Brain microvascular endothelial cell (primary cell): ENCODE measurements at regions not wholly inside any gene's neighbourhood (a gene's known extent, or its start where the extent isn't known, plus 50 kb on each side); places are given as distances from the start of the nearest gene placed in this dataset.

Source experiments
- DNase-seq: peaks from one replicate; pipeline ENCODE4 v3.0.0-alpha.2; 2020
- H3K27ac ChIP-seq: fragments of 250-450 bp; sonication (Bioruptor Pico); 2 replicates; pipeline ENCODE4 v1.5.1; 2020; ENCODE audit warnings: mild to moderate bottlenecking, moderate library complexity
- H3K27me3 ChIP-seq: fragments of 250-450 bp; sonication (Bioruptor Pico); replicated peaks from 2 replicates; pipeline ENCODE4 v1.5.1; 2020; ENCODE audit warnings: mild to moderate bottlenecking
- H3K36me3 ChIP-seq: fragments of 250-450 bp; sonication (Bioruptor Pico); replicated peaks from 2 replicates; pipeline ENCODE4 v1.5.1; 2020; ENCODE audit warnings: mild to moderate bottlenecking
- H3K4me3 ChIP-seq: 2 replicates; pipeline ENCODE4 v1.5.1; 2011; ENCODE audit warnings: low read depth, mild to moderate bottlenecking, control low read depth, low read length, moderate library complexity
- in situ Hi-C: cut with HindIII; loops from 2 replicates; pipeline ENCODE4 v1.10.0; 2017; ENCODE audit warnings: low sequenced_read_pairs, low pct_ligation_motif_present
- TF ChIP-seq, protein P1 (sequence below): IDR thresholded peaks from 2 replicates; pipeline ENCODE4 v1.5.1; 2011; ENCODE audit warnings: low read depth, mild to moderate bottlenecking, moderate library complexity, low read length, control low read depth, inconsistent platforms; ENCODE audit errors: missing control alignments

DNA sequence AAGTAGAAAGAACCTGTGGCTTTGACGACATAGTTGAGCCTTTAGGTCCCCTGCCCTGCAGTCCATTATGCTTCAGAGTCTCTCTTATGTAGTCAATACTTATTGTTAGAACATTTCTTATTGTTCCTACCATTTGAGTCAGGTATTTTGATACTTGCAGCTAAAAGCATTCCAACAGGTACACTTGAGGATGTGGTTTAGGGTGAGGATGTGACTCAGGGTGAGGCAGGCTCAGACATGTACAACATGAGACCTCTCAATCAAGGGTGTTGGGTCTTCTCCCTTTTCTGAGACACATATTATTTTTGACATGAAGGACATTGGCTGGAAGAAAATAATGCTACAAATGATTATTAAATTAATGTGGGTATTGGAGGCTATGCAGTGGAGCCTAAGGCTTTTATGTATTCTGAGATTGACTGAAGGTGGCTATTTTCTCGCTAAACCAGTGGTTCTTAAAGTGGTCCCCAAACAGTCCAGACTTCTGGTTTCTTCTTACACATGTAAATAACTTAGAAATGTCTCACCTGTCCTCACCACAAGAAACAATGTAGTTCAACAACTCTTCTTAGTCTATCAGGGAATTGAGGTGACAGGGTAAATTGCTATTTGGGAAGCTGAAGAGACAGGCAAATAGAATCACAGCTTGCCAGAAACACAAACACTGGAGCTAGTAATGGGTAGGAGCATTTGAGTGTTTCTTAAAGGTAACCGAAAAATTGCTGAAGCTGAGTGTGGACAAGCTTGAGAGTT, 135.5 kb upstream of the ZPLD1 start:
- Histone ChIP-seq H3K36me3 (no peaks in the 10 kb centered on the region), H3K4me3 (no peak overlapping the region), H3K27me3 (no peaks in the 10 kb centered on the region), H3K27ac (no peak overlapping the region)
- DNase-seq = no peak
- in situ Hi-C loops = no loop called here
- TF ChIP-seq, protein P1, sequence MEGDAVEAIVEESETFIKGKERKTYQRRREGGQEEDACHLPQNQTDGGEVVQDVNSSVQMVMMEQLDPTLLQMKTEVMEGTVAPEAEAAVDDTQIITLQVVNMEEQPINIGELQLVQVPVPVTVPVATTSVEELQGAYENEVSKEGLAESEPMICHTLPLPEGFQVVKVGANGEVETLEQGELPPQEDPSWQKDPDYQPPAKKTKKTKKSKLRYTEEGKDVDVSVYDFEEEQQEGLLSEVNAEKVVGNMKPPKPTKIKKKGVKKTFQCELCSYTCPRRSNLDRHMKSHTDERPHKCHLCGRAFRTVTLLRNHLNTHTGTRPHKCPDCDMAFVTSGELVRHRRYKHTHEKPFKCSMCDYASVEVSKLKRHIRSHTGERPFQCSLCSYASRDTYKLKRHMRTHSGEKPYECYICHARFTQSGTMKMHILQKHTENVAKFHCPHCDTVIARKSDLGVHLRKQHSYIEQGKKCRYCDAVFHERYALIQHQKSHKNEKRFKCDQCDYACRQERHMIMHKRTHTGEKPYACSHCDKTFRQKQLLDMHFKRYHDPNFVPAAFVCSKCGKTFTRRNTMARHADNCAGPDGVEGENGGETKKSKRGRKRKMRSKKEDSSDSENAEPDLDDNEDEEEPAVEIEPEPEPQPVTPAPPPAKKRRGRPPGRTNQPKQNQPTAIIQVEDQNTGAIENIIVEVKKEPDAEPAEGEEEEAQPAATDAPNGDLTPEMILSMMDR = no peak

- DNase-seq = no peak
- Histone ChIP-seq H3K27ac (no peak overlapping the region), H3K4me3 (no peak overlapping the region), H3K36me3 (no peaks in the 10 kb centered on the region), H3K27me3 (no peaks in the 10 kb centered on the region)
- TF ChIP-seq, protein P1 = no peak
- in situ Hi-C loops = no loop called here
These were observed 133.5 kb upstream of the ZPLD1 start for GRCh38 chr3:102301155-102301880.

DNA sequence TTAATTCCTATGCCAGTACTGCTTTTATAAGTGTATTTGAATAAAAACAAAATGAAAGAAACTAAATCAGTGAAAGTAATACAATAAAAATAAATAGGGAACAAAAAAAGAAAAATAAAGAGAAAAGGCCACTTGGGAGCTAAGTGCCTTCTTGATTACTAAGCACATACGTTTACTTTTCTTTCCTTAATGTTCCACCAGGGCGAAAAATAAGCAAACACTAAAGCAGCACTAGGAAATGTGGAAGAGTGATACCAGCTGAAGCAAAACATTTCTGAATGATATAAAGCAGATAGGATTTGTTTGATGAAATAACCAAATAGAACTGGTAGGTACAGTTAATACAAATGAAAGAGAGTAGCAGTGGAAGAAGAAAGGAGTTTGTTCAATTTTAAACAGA, 132.8 kb upstream of the ZPLD1 start:
- no peak overlapping the region for H3K27ac ChIP-seq
- no peaks in the 10 kb centered on the region for H3K27me3 ChIP-seq
- no peak for DNase-seq
- TF ChIP-seq, protein P1 = no peak
- no peaks in the 10 kb centered on the region for H3K36me3 ChIP-seq
- no peak overlapping the region for H3K4me3 ChIP-seq
- in situ Hi-C loops = no loop called here

DNA sequence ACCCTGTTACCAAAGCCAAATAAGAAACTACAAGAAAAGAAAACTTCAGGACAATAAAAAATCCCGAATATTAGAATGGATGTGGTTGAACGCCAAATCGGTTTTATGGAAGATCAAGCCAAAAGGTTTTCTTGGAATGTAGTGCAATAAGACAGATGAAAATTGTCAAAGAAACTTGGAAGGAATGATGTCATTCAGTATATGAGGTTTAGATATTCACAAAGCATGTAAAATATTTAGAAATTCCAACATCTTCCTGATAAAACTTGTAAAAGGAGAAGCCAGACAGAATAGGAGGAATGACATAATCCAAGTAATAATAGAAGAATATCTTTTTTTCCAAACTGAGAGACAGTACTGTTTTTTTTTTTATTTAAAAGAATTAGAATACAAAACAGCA, 130.3 kb upstream of the ZPLD1 start:
- H3K4me3 ChIP-seq = no peak overlapping the region
- no peak overlapping the region for H3K27ac ChIP-seq
- no peaks in the 10 kb centered on the region for H3K36me3 ChIP-seq
- TF ChIP-seq, protein P1 = no peak
- no peak for DNase-seq
- in situ Hi-C loops = no loop called here
- H3K27me3 ChIP-seq = no peaks in the 10 kb centered on the region

GRCh38 chr3:102307442-102307841, 127.4 kb upstream of the ZPLD1 start:
- TF ChIP-seq, protein P1 = no peak
- H3K4me3 ChIP-seq = no peak overlapping the region
- DNase-seq = no peak
- in situ Hi-C loops = no loop called here
- no peak overlapping the region for H3K27ac ChIP-seq
- no peaks in the 10 kb centered on the region for H3K36me3 ChIP-seq
- H3K27me3 ChIP-seq = no peaks in the 10 kb centered on the region

DNA sequence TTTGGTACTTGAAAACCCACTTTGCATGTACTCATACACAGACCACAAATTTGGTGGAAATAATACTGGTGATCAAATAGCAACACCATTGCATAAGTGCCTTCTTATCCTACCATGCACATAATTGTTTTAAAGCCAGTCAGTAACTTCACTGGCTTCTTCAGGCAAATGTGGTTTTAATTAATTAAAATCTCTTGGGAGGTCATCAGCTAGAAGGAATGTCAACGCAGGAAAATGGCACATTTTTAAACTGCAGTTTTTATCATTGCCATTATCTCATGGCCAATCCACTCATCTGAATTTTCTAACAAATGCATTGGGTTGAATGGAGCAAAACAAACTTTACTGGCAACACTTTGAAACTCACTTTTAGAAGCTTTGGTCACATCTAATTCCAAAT, 105.7 kb upstream of the ZPLD1 start:
- no peak for DNase-seq
- no peaks in the 10 kb centered on the region for H3K36me3 ChIP-seq
- H3K27me3 ChIP-seq = no peaks in the 10 kb centered on the region
- in situ Hi-C loops = no loop called here
- no peak overlapping the region for H3K4me3 ChIP-seq
- no peak overlapping the region for H3K27ac ChIP-seq
- TF ChIP-seq, protein P1 = no peak
